Tibial artery (tissue), 4 donors: ENCODE measurements at regions not wholly inside any gene's neighbourhood (a gene's known extent, or its start where the extent isn't known, plus 50 kb on each side); places are given as distances from the start of the nearest gene placed in this dataset.

ENCODE experiments used
- DNase-seq, 2 donors: peaks; one replicate each; pipeline ENCODE4 v3.0.0-alpha.2; 2019
- H3K27ac ChIP-seq, 2 donors: fragments of 200-600 bp; sonication (generic) in 1 of 2; 1 replicate in 1 of 2; 2 replicates in 1 of 2; pipeline ENCODE4 v1.5.1; 2018 to 2019; ENCODE audit warnings: mild to moderate bottlenecking in 1 of 2
- H3K27me3 ChIP-seq, 2 donors: fragments of 200-600 bp; sonication (generic) in 1 of 2; one replicate each; pipeline versions ENCODE4 v1.5.1 to v1.6.0; 2016 to 2019
- H3K36me3 ChIP-seq, 3 donors: fragments of 200-600 bp; sonication (generic) in 2 of 3; one replicate each; pipeline ENCODE4 v1.5.1; 2016 to 2019; ENCODE audit warnings: mild to moderate bottlenecking in 2 of 3
- H3K4me1 ChIP-seq, 4 donors: fragments of 200-600 bp; sonication (generic) in 2 of 4; 1 replicate in 3 of 4; 2 replicates in 1 of 4; pipeline ENCODE4 v1.5.1; 2016 to 2019
- H3K4me3 ChIP-seq, 2 donors: fragments of 200-600 bp; sonication (generic) in 1 of 2; 1 replicate in 1 of 2; 2 replicates in 1 of 2; pipeline ENCODE4 v1.5.1; 2018 to 2019; ENCODE audit warnings: mild to moderate bottlenecking in 2 of 2
- H3K9me3 ChIP-seq, 3 donors: fragments of 200-600 bp; sonication (generic) in 1 of 3; one replicate each; pipeline ENCODE4 v1.5.1; 2016 to 2019
- intact Hi-C: fragments of 100-400 bp; cut with DNase I; formaldehyde crosslinking; loops from one replicate; pipeline ENCODE4 v1.15.0; 2023; ENCODE audit warnings: low total_unique reads
- TF ChIP-seq, protein P1 (sequence below), 2 experiments: fragments of 200-600 bp in 1 of 2; fragments of 450-650 bp in 1 of 2; IDR thresholded peaks; one replicate each; pipeline ENCODE4 v1.5.1; 2017 to 2019; ENCODE audit warnings: antibody characterized with exemption in 2 of 2, mild to moderate bottlenecking in 1 of 2, moderate library complexity in 1 of 2

- H3K4me3 ChIP-seq = no peak overlapping the region
- no peaks in the 10 kb centered on the region for H3K9me3 ChIP-seq
Observed at GRCh38 chr13:40186041-40186440, 480.4 kb downstream of the FOXO1 start.

GRCh38 chr13:40186626-40187323 lies 479.7 kb downstream of the FOXO1 start:
- no peak overlapping the region for H3K4me3 ChIP-seq
- intact Hi-C loops = no loop called here
- no peak overlapping the region for H3K27ac ChIP-seq

More at GRCh38 chr13:40186041-40186440, 480.4 kb downstream of the FOXO1 start:
- intact Hi-C loops = no loop called here
- no peaks in the 10 kb centered on the region for H3K27me3 ChIP-seq
- no peak for DNase-seq
- H3K27ac ChIP-seq = no peak overlapping the region
- H3K36me3 ChIP-seq = no peaks in the 10 kb centered on the region
- H3K4me1 ChIP-seq = peaks cover 0 to 32% (median 15%) of the 10 kb centered on the region in 4 donors
- TF ChIP-seq, protein P1, sequence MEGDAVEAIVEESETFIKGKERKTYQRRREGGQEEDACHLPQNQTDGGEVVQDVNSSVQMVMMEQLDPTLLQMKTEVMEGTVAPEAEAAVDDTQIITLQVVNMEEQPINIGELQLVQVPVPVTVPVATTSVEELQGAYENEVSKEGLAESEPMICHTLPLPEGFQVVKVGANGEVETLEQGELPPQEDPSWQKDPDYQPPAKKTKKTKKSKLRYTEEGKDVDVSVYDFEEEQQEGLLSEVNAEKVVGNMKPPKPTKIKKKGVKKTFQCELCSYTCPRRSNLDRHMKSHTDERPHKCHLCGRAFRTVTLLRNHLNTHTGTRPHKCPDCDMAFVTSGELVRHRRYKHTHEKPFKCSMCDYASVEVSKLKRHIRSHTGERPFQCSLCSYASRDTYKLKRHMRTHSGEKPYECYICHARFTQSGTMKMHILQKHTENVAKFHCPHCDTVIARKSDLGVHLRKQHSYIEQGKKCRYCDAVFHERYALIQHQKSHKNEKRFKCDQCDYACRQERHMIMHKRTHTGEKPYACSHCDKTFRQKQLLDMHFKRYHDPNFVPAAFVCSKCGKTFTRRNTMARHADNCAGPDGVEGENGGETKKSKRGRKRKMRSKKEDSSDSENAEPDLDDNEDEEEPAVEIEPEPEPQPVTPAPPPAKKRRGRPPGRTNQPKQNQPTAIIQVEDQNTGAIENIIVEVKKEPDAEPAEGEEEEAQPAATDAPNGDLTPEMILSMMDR (IDR thresholded peaks at IDR 0.05) = no peak

DNA sequence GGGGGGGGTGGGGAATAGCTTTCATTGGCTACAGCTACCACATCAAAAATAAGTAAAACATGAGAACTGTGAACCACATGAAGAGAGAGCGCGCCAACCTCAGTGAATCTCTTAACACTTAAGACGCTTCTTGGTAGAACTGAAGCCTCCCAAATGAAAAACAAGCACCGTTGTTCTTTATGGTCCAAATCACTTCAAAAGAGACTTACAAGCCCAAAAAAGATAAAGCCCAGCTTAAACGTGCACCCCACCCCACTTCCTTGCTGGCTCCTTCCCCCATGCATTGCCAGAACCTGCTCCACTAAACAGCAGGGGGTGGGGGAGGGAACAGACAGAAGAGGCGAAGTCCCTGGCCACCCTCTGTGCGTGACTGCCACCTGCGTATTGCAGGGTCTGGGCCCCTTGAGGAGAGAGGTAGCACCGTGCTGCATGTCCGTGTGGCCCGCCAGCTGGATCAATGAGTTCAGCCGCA lies 479.1 kb downstream of the FOXO1 start:
- no peak for DNase-seq
- intact Hi-C loops = no loop called here
- H3K36me3 ChIP-seq = no peaks in the 10 kb centered on the region

More at GRCh38 chr13:40186626-40187323, 479.7 kb downstream of the FOXO1 start:
- H3K9me3 ChIP-seq = no peaks in the 10 kb centered on the region
- TF ChIP-seq, protein P1 (IDR thresholded peaks at IDR 0.05) = no peak
- no peaks in the 10 kb centered on the region for H3K27me3 ChIP-seq
- peaks cover 0 to 40% (median 23%) of the 10 kb centered on the region in 4 donors for H3K4me1 ChIP-seq
- H3K36me3 ChIP-seq = no peaks in the 10 kb centered on the region
- no peak for DNase-seq

GRCh38 chr13:40187841-40188591 lies 478.4 kb downstream of the FOXO1 start:
- Histone ChIP-seq H3K27ac (no peak overlapping the region), H3K4me3 (no peak overlapping the region), H3K9me3 (no peaks in the 10 kb centered on the region), H3K36me3 (no peaks in the 10 kb centered on the region), H3K27me3 (no peaks in the 10 kb centered on the region), H3K4me1 (peaks cover 0 to 52% (median 34%) of the 10 kb centered on the region in 4 donors)
- intact Hi-C loops = no loop called here
- DNase-seq = no peak
- TF ChIP-seq, protein P1 (IDR thresholded peaks at IDR 0.05) = no peak

More for the DNA sequence above, 479.1 kb downstream of the FOXO1 start:
- Histone ChIP-seq H3K27ac (no peak overlapping the region), H3K27me3 (no peaks in the 10 kb centered on the region), H3K4me1 (peaks cover 0 to 45% (median 27%) of the 10 kb centered on the region in 4 donors), H3K9me3 (no peaks in the 10 kb centered on the region), H3K4me3 (no peak overlapping the region)
- TF ChIP-seq, protein P1 (IDR thresholded peaks at IDR 0.05) = no peak

DNA sequence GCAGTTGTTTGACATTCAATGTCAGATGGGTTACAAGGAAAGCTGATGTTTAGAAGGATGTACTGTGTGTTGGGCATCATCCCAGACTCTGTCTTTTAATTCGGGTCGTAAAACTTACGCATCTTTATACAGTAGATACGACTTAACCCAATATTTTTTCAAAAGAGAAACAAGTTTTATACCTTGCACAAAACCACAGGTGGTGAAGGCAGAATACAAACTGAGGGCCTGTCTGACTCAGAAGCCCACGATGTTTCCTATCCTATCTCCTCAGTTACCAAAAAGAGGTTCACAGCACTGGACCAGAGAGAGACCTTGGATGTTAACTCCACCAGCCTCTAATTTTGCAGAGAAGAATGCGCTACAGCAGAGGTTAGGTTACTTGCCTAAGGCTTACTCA lies 477.0 kb downstream of the FOXO1 start:
- H3K9me3 ChIP-seq = no peaks in the 10 kb centered on the region
- no peak for DNase-seq
- no peaks in the 10 kb centered on the region for H3K36me3 ChIP-seq
- intact Hi-C loops = no loop called here
- H3K27ac ChIP-seq = peak overlapping the region; percentile 83 to 88
- TF ChIP-seq, protein P1 (IDR thresholded peaks at IDR 0.05) = no peak
- H3K4me1 ChIP-seq = peaks cover 0 to 63% (median 43%) of the 10 kb centered on the region in 4 donors
- H3K4me3 ChIP-seq = no peak overlapping the region
- no peaks in the 10 kb centered on the region for H3K27me3 ChIP-seq
